Common myeloid progenitor, CD34-positive (primary cell): ENCODE measurements at regions not wholly inside any gene's neighbourhood (a gene's known extent, or its start where the extent isn't known, plus 50 kb on each side); places are given as distances from the start of the nearest gene placed in this dataset.
A peak's percentile ranks its signal among the peaks of the same experiment; 100 is the strongest.

Source experiments
- CTCF ChIA-PET: fragments of 350-600 bp; sonication (Branson Sonifier 250); formaldehyde crosslinking; loops from one replicate; lab custom pipeline; 2021; ENCODE audit warnings: antibody characterized with exemption; lab: Charles Lee
- POLR2A ChIA-PET: fragments of 350-600 bp; sonication (Branson Sonifier 250); formaldehyde crosslinking; loops from one replicate; lab custom pipeline; 2021; ENCODE audit warnings: antibody characterized with exemption; lab: Charles Lee
- DNase-seq, 3 donors: peaks; one replicate each; pipeline versions ENCODE4 v3.0.0 to v3.0.0-alpha.2; 2013
- H3K27ac ChIP-seq, 2 experiments: 1 replicate in 1 of 2; 2 replicates in 1 of 2; pipeline ENCODE4 v1.7.0; 2013; ENCODE audit warnings: inconsistent platforms in 2 of 2, low read length in 2 of 2, mild to moderate bottlenecking in 2 of 2, low read depth in 1 of 2, moderate library complexity in 1 of 2; ENCODE audit not compliant: severe bottlenecking in 2 of 2, insufficient read depth in 1 of 2, poor library complexity in 1 of 2
- H3K27me3 ChIP-seq, 5 experiments: replicated peaks in 2 of 5; 1 replicate in 3 of 5; 2 replicates in 2 of 5; pipeline versions ENCODE4 v1.6.1 to v1.7.0; 2013; ENCODE audit warnings: low read length in 4 of 5, mild to moderate bottlenecking in 2 of 5, moderate library complexity in 2 of 5, inconsistent platforms in 1 of 5; ENCODE audit not compliant: insufficient read depth in 5 of 5, control insufficient read depth in 4 of 5
- H3K36me3 ChIP-seq, 4 experiments: 1 replicate in 2 of 4; 2 replicates in 2 of 4; pipeline versions ENCODE4 v1.6.1 to v1.7.0; 2013; ENCODE audit warnings: low read length in 3 of 4, control low read depth in 1 of 4, mild to moderate bottlenecking in 1 of 4; ENCODE audit not compliant: control insufficient read depth in 4 of 4, insufficient read depth in 4 of 4
- H3K4me1 ChIP-seq, 4 experiments: 1 replicate in 3 of 4; 2 replicates in 1 of 4; pipeline versions ENCODE4 v1.6.1 to v1.7.1; 2013; ENCODE audit warnings: low read length in 3 of 4, mild to moderate bottlenecking in 3 of 4, control low read depth in 1 of 4, inconsistent platforms in 1 of 4, moderate library complexity in 1 of 4; ENCODE audit not compliant: control insufficient read depth in 4 of 4, insufficient read depth in 4 of 4; ENCODE audit errors: control extremely low read depth in 1 of 4
- H3K4me3 ChIP-seq, 7 experiments: 1 replicate in 4 of 7; 2 replicates in 3 of 7; pipeline versions ENCODE4 v1.5.1 to v1.7.0; 2013; ENCODE audit warnings: mild to moderate bottlenecking in 7 of 7, low read length in 6 of 7, moderate library complexity in 6 of 7, inconsistent platforms in 2 of 7, low read depth in 2 of 7, control low read depth in 1 of 7; ENCODE audit not compliant: insufficient read depth in 4 of 7, control insufficient read depth in 1 of 7; ENCODE audit errors: extremely low read depth in 1 of 7
- H3K9me3 ChIP-seq, 5 experiments: 1 replicate in 4 of 5; 2 replicates in 1 of 5; pipeline versions ENCODE4 v1.6.1 to v1.7.1; 2013; ENCODE audit warnings: low read length in 4 of 5, mild to moderate bottlenecking in 2 of 5, inconsistent platforms in 1 of 5, low read depth in 1 of 5, moderate library complexity in 1 of 5; ENCODE audit not compliant: control insufficient read depth in 4 of 5, insufficient read depth in 2 of 5; ENCODE audit errors: control extremely low read depth in 1 of 5
- whole genome bisulfite sequencing: methylation state at CpG from one replicate; pipeline ENCODE4 v1.1.5; 2013; ENCODE audit not compliant: insufficient coverage; 5-methylcytosine and 5-hydroxymethylcytosine counted together

DNA sequence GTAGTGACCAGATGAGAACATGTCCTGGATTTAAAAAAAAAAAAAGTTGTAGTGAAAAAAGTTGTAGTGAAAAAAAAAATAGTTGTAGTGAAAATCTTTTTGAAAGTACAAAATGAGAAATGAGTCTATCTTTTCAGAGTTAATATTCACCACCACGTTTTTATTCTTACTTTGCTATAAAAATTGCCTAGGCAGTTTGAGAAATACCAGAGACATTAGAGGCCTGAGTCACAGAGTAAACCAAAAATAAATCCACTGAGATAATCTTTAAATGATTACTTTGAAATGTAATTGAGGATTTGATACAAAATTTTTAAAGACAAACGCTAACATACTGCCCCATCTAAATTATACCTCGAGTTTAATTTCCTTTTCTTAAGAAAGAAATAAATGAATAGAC lies 101.2 kb upstream of the TIAM2 start:
- POLR2A ChIA-PET, result no interaction called here
- no peak overlapping the region for H3K27ac ChIP-seq
- CTCF ChIA-PET, result no interaction called here
- no CpG with 5 or more reads among the region's 3 CpGs for WGBS
- no peak overlapping the region for H3K4me3 ChIP-seq
- H3K9me3 ChIP-seq, result no peaks in the 10 kb centered on the region
- peaks cover 0 to 2% (median 0%) of the 10 kb centered on the region in 4 experiments for H3K36me3 ChIP-seq
- no peak for DNase-seq
- H3K27me3 ChIP-seq, result no peaks in the 10 kb centered on the region
- peaks cover 0 to 3% (median 0%) of the 10 kb centered on the region in 4 experiments for H3K4me1 ChIP-seq

- 48% methylated on average over 2 of the region's 4 CpGs for WGBS
- ChIA-PET CTCF (interaction anchor here (1.0 kb wide), 1 partner anchor 15 kb away, joined by 3 read pairs; no protein-coding TSS in a partner anchor), POLR2A (no interaction called here)
- Histone ChIP-seq H3K36me3 (peaks cover 0 to 2% (median 0%) of the 10 kb centered on the region in 4 experiments), H3K4me3 (no peak overlapping the region), H3K27ac (no peak overlapping the region), H3K4me1 (peaks cover 0 to 3% (median 0%) of the 10 kb centered on the region in 4 experiments), H3K9me3 (no peaks in the 10 kb centered on the region), H3K27me3 (no peaks in the 10 kb centered on the region)
- DNase-seq, result peak in 2 of 3 donors; percentile 6 to 14
Measured at GRCh38 chr6:154894902-154895301, 100.2 kb upstream of the TIAM2 start.

- peaks cover 0 to 3% (median 0%) of the 10 kb centered on the region in 4 experiments for H3K4me1 ChIP-seq
- no peak overlapping the region for H3K27ac ChIP-seq
- no peak for DNase-seq
- WGBS, result 93% methylated on average over 2 of the region's 6 CpGs
- H3K9me3 ChIP-seq, result no peaks in the 10 kb centered on the region
- ChIA-PET CTCF (interaction anchor here (1.0 kb wide), 1 partner anchor 14 kb away, joined by 3 read pairs; no protein-coding TSS in a partner anchor), POLR2A (no interaction called here)
- H3K36me3 ChIP-seq, result peaks cover 0 to 2% (median 0%) of the 10 kb centered on the region in 4 experiments
- H3K27me3 ChIP-seq, result no peaks in the 10 kb centered on the region
- H3K4me3 ChIP-seq, result no peak overlapping the region
Measured at GRCh38 chr6:154895841-154896240, 99.3 kb upstream of the TIAM2 start.

DNA sequence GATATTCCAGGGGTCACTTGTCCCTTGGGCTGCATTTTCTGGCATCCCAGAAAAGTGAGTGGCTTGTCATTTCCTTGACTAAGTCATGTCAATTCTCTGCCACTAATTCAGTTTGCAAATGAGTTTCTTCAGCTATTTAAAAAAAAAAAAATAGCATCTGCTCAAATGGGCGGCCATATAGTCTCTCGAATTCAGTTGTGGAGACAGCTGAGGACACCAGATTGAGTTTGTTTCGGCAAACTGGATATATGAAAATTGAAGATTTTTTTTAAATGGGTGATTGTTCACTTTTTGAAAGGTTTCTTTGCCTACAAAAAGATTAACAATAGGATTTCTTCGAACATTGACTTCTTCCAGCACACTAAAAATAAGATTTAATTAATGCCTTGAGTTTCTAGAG lies 96.3 kb upstream of the TIAM2 start:
- no peak for DNase-seq
- ChIA-PET CTCF (no interaction called here), POLR2A (no interaction called here)
- H3K36me3 ChIP-seq, result no peaks in the 10 kb centered on the region
- no peak overlapping the region for H3K4me3 ChIP-seq
- no CpG with 5 or more reads among the region's 4 CpGs for WGBS
- H3K27ac ChIP-seq, result no peak overlapping the region
- H3K27me3 ChIP-seq, result no peaks in the 10 kb centered on the region
- H3K9me3 ChIP-seq, result no peaks in the 10 kb centered on the region
- peaks cover 0 to 3% (median 0%) of the 10 kb centered on the region in 4 experiments for H3K4me1 ChIP-seq

GRCh38 chr6:154899824-154900463 lies 95.2 kb upstream of the TIAM2 start:
- no peaks in the 10 kb centered on the region for H3K27me3 ChIP-seq
- H3K9me3 ChIP-seq, result no peaks in the 10 kb centered on the region
- no peaks in the 10 kb centered on the region for H3K36me3 ChIP-seq
- no peak for DNase-seq
- H3K4me1 ChIP-seq, result peaks cover 0 to 1% (median 0%) of the 10 kb centered on the region in 4 experiments
- WGBS, result 100% methylated on average over 7 of the region's 10 CpGs
- H3K27ac ChIP-seq, result no peak overlapping the region
- H3K4me3 ChIP-seq, result no peak overlapping the region
- POLR2A ChIA-PET, result no interaction called here
- CTCF ChIA-PET, result interaction anchor here (1.1 kb wide), 1 partner anchor 11 kb away, joined by 3 read pairs; no protein-coding TSS in a partner anchor

DNA sequence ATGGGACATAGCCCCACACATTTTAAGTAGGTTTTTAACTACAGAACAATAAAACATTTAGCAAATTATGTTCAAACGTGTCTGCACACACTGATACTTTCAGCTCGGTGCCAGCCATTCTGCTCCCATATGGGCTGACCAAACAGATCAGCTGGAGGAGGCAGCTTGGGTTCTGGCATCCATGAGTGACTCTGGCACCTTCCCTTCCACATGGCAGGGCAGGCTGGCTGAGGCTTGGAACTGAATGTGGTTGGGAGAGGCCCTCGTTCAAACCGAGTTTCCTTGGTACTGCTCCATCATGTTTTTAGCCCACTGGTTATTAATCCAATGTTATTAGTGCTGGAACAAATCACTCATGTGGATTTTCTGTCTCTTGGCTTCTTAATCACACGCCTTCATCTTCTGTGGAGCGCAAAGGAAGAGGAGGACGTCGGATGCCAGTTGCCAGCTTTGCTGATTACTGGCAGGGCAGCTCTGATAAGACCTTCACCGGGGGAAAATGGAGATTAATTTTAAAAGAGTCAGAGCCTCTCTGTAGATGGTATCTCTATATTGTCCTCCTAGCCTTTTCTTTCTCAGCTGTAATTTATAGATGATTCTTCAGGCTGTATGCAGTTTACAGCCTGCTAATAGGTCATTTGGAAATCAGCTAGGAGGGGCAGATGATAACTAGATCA lies 93.1 kb upstream of the TIAM2 start:
- Histone ChIP-seq H3K27ac (no peak overlapping the region), H3K27me3 (no peaks in the 10 kb centered on the region), H3K4me1 (no peaks in the 10 kb centered on the region), H3K36me3 (no peaks in the 10 kb centered on the region), H3K9me3 (no peaks in the 10 kb centered on the region), H3K4me3 (no peak overlapping the region)
- POLR2A ChIA-PET, result no interaction called here
- CTCF ChIA-PET, result interaction anchor here (0.9 kb wide), 1 partner anchor 27 kb away, joined by 3 read pairs; no protein-coding TSS in a partner anchor
- peak in 2 of 3 donors; percentile 6 to 28 for DNase-seq
- 93% methylated on average over 5 of the region's 9 CpGs for WGBS

GRCh38 chr6:154907291-154907690 lies 87.8 kb upstream of the TIAM2 start:
- Histone ChIP-seq H3K9me3 (no peaks in the 10 kb centered on the region), H3K27me3 (no peaks in the 10 kb centered on the region), H3K36me3 (peaks cover 0 to 3% (median 0%) of the 10 kb centered on the region in 4 experiments), H3K4me1 (no peaks in the 10 kb centered on the region), H3K27ac (no peak overlapping the region), H3K4me3 (no peak overlapping the region)
- POLR2A ChIA-PET, result no interaction called here
- whole genome bisulfite sequencing, result 60% methylated on average over 3 of the region's 3 CpGs
- CTCF ChIA-PET, result interaction anchor here (1.0 kb wide), 1 partner anchor 19 kb away, joined by 4 read pairs; no protein-coding TSS in a partner anchor
- DNase-seq, result no peak
